ENCODE measurements at regions not wholly inside any gene's neighbourhood (a gene's known extent, or its start where the extent isn't known, plus 50 kb on each side); places are given as distances from the start of the nearest gene placed in this dataset.

DNA sequence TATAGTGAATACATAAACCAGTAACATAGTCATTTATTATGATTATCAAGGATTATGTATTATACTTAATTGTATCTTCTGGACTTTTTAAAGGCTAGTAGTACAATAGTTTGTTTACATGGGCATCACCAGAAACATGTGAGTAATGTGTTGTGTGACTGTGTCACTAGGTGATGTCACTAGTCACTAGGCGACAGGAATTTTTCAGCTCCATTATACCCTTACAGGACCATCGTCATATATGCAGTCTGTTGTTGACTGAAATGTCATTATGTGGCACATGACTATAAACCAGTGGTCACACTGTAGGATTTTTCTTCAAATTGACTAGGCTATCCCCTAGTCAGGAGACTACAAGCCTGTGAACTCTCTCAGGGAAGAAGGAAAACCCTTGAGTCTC is 86.5 kb upstream of the CENPW start:
- H3K4me3 Mint-ChIP-seq (ENCODE audit: low read depth, unreplicated experiment), result no peak overlapping the region
- H3K9me3 Mint-ChIP-seq (ENCODE audit: low read depth, unreplicated experiment), result peaks cover 2% of the 10 kb centered on the region
- TF ChIP-seq, protein P1, sequence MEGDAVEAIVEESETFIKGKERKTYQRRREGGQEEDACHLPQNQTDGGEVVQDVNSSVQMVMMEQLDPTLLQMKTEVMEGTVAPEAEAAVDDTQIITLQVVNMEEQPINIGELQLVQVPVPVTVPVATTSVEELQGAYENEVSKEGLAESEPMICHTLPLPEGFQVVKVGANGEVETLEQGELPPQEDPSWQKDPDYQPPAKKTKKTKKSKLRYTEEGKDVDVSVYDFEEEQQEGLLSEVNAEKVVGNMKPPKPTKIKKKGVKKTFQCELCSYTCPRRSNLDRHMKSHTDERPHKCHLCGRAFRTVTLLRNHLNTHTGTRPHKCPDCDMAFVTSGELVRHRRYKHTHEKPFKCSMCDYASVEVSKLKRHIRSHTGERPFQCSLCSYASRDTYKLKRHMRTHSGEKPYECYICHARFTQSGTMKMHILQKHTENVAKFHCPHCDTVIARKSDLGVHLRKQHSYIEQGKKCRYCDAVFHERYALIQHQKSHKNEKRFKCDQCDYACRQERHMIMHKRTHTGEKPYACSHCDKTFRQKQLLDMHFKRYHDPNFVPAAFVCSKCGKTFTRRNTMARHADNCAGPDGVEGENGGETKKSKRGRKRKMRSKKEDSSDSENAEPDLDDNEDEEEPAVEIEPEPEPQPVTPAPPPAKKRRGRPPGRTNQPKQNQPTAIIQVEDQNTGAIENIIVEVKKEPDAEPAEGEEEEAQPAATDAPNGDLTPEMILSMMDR (IDR thresholded peaks at IDR 0.05; ENCODE audit: unreplicated experiment), result no peak
- H3K4me1 Mint-ChIP-seq (ENCODE audit: low read depth, unreplicated experiment), result no peaks in the 10 kb centered on the region
- no TSS peak for BruUV-seq (replicated peaks)
- H3K36me3 Mint-ChIP-seq (ENCODE audit: insufficient read depth, unreplicated experiment), result no peaks in the 10 kb centered on the region
- no peak overlapping the region for H3K27ac Mint-ChIP-seq (ENCODE audit: unreplicated experiment)
- intact Hi-C loops (cut with micrococcal nuclease; ENCODE audit: unreplicated experiment), result no loop called here
- DNase-seq, result no peak
- H3K27me3 Mint-ChIP-seq (ENCODE audit: unreplicated experiment), result no peaks in the 10 kb centered on the region
- CTCF ChIA-PET, result interaction anchor here (0.6 kb wide), 1 partner anchor 395 kb away, joined by 3 read pairs; no protein-coding TSS in a partner anchor

- BruUV-seq (replicated peaks), result no TSS peak
- H3K4me3 Mint-ChIP-seq (ENCODE audit: low read depth, unreplicated experiment), result no peak overlapping the region
- H3K27me3 Mint-ChIP-seq (ENCODE audit: unreplicated experiment), result no peaks in the 10 kb centered on the region
- peaks cover 2% of the 10 kb centered on the region for H3K9me3 Mint-ChIP-seq (ENCODE audit: low read depth, unreplicated experiment)
- no peak for DNase-seq
- no peaks in the 10 kb centered on the region for H3K4me1 Mint-ChIP-seq (ENCODE audit: low read depth, unreplicated experiment)
- intact Hi-C loops (cut with micrococcal nuclease; ENCODE audit: unreplicated experiment), result no loop called here
- no peak overlapping the region for H3K27ac Mint-ChIP-seq (ENCODE audit: unreplicated experiment)
- CTCF ChIA-PET, result no interaction called here
- no peaks in the 10 kb centered on the region for H3K36me3 Mint-ChIP-seq (ENCODE audit: insufficient read depth, unreplicated experiment)
- TF ChIP-seq, protein P1 (IDR thresholded peaks at IDR 0.05; ENCODE audit: unreplicated experiment), result no peak
Measured at GRCh38 chr6:126258150-126258549, 81.8 kb upstream of the CENPW start.

DNA sequence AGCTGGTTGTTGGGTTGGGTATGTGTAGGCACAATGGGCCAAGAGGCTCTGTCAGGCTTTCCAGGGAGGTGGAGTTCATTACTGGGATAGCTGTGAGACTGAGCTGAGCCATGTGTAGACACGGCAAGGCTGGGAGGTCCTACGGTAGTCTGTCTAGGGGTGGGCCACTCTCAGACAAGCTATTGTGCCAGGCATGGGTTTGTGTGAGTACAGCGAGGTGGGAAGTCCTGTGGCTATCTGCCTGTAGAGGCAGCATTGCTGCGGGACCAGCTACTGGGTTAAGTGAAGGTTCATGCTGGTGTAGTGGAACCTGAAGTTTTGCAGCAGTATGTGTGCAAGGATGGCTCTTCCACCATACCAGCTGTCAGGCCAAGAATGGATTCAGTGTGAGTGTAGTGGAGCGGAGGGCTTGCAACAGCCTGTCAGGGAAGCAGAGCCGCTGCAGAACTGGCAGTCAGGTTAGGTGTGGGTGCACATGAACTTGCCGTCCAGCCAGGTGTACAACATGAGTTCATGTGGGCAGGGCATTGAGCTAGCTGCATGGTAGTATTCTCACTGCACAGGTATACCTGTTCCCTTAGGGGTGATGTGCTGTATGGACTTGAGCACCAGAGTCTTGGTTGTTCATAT is 78.0 kb upstream of the CENPW start:
- CTCF ChIA-PET, result no interaction called here
- H3K27ac Mint-ChIP-seq (ENCODE audit: unreplicated experiment), result no peak overlapping the region
- H3K9me3 Mint-ChIP-seq (ENCODE audit: low read depth, unreplicated experiment), result peaks cover 2% of the 10 kb centered on the region
- intact Hi-C loops (cut with micrococcal nuclease; ENCODE audit: unreplicated experiment), result no loop called here
- no TSS peak for BruUV-seq (replicated peaks)
- TF ChIP-seq, protein P1 (IDR thresholded peaks at IDR 0.05; ENCODE audit: unreplicated experiment), result no peak
- no peaks in the 10 kb centered on the region for H3K4me1 Mint-ChIP-seq (ENCODE audit: low read depth, unreplicated experiment)
- no peak for DNase-seq
- H3K36me3 Mint-ChIP-seq (ENCODE audit: insufficient read depth, unreplicated experiment), result no peaks in the 10 kb centered on the region
- no peak overlapping the region for H3K4me3 Mint-ChIP-seq (ENCODE audit: low read depth, unreplicated experiment)
- H3K27me3 Mint-ChIP-seq (ENCODE audit: unreplicated experiment), result no peaks in the 10 kb centered on the region

GRCh38 chr6:126264265-126264664 is 75.7 kb upstream of the CENPW start:
- CTCF ChIA-PET, result no interaction called here
- H3K27me3 Mint-ChIP-seq (ENCODE audit: unreplicated experiment), result no peaks in the 10 kb centered on the region
- intact Hi-C loops (cut with micrococcal nuclease; ENCODE audit: unreplicated experiment), result no loop called here

More at GRCh38 chr6:126264265-126264664, 75.7 kb upstream of the CENPW start:
- Mint-ChIP-seq H3K36me3 (ENCODE audit: insufficient read depth, unreplicated experiment) (no peaks in the 10 kb centered on the region), H3K9me3 (ENCODE audit: low read depth, unreplicated experiment) (no peaks in the 10 kb centered on the region), H3K4me3 (ENCODE audit: low read depth, unreplicated experiment) (no peak overlapping the region), H3K4me1 (ENCODE audit: low read depth, unreplicated experiment) (peaks cover 9% of the 10 kb centered on the region), H3K27ac (ENCODE audit: unreplicated experiment) (no peak overlapping the region)
- TF ChIP-seq, protein P1 (IDR thresholded peaks at IDR 0.05; ENCODE audit: unreplicated experiment), result no peak
- no peak for DNase-seq
- no TSS peak for BruUV-seq (replicated peaks)
